ENCODE measurements at regions not wholly inside any gene's neighbourhood (a gene's known extent, or its start where the extent isn't known, plus 50 kb on each side); places are given as distances from the start of the nearest gene placed in this dataset.
"Not testable (repeated sequence)": the region's sequence is repeated elsewhere in the genome, so short reads cannot be mapped to it uniquely, and the experiment has no call there.

GRCh38 chr16:76880523-76880922 lies 310.5 kb upstream of the MON1B start:
- DNase-seq; intact Hi-C loops (cut with DNase I); ATAC-seq (ENCODE audit: poor library complexity): not testable (repeated sequence)

- ATAC-seq (ENCODE audit: poor library complexity) (no peak), DNase-seq (no peak)
- intact Hi-C loops (cut with DNase I): no loop called here
Observed at GRCh38 chr16:76882105-76882504, 308.9 kb upstream of the MON1B start.

GRCh38 chr16:76883076-76883475 lies 307.9 kb upstream of the MON1B start:
- DNase-seq (no peak), ATAC-seq (ENCODE audit: poor library complexity) (no peak)
- intact Hi-C loops (cut with DNase I): no loop called here

GRCh38 chr16:76885776-76886537 lies 305.0 kb upstream of the MON1B start:
- DNase-seq: no peak
- no peak for ATAC-seq (ENCODE audit: poor library complexity)
- intact Hi-C loops (cut with DNase I): no loop called here

GRCh38 chr16:76897816-76898215 lies 293.2 kb upstream of the MON1B start:
- no peak for DNase-seq
- no peak for ATAC-seq (ENCODE audit: poor library complexity)
- intact Hi-C loops (cut with DNase I): no loop called here

GRCh38 chr16:76899767-76900166 lies 291.2 kb upstream of the MON1B start:
- intact Hi-C loops (cut with DNase I): no loop called here
- ATAC-seq (ENCODE audit: poor library complexity): no peak
- DNase-seq: no peak

- ATAC-seq (ENCODE audit: poor library complexity) (no peak), DNase-seq (no peak)
- intact Hi-C loops (cut with DNase I): no loop called here
Observed at GRCh38 chr16:76900285-76901263, 290.4 kb upstream of the MON1B start.

GRCh38 chr16:76906552-76906951 lies 284.4 kb upstream of the MON1B start:
- intact Hi-C loops (cut with DNase I): no loop called here
- ATAC-seq (ENCODE audit: poor library complexity): no peak
- DNase-seq: no peak

- intact Hi-C loops (cut with DNase I): no loop called here
- ATAC-seq (ENCODE audit: poor library complexity) (no peak), DNase-seq (no peak)
Observed at GRCh38 chr16:76910931-76911330, 280.1 kb upstream of the MON1B start.

- intact Hi-C loops (cut with DNase I): no loop called here
- ATAC-seq (ENCODE audit: poor library complexity) (no peak), DNase-seq (no peak)
Observed at GRCh38 chr16:76913046-76913445, 277.9 kb upstream of the MON1B start.

- DNase-seq (no peak), ATAC-seq (ENCODE audit: poor library complexity) (no peak)
- intact Hi-C loops (cut with DNase I): no loop called here
Observed at GRCh38 chr16:76926042-76926441, 264.9 kb upstream of the MON1B start.

- ATAC-seq (ENCODE audit: poor library complexity): peak; percentile 68
Observed at GRCh38 chr16:76926595-76926994, 264.4 kb upstream of the MON1B start.

GRCh38 chr16:76931186-76931585 lies 259.8 kb upstream of the MON1B start:
- DNase-seq (no peak), ATAC-seq (ENCODE audit: poor library complexity) (no peak)
- intact Hi-C loops (cut with DNase I): no loop called here

More at GRCh38 chr16:76926595-76926994, 264.4 kb upstream of the MON1B start:
- DNase-seq: no peak
- intact Hi-C loops (cut with DNase I): no loop called here

GRCh38 chr16:76932541-76933211 lies 258.3 kb upstream of the MON1B start:
- DNase-seq (no peak), ATAC-seq (ENCODE audit: poor library complexity) (no peak)
- intact Hi-C loops (cut with DNase I): no loop called here

GRCh38 chr16:76940251-76940650 lies 250.7 kb upstream of the MON1B start:
- DNase-seq: no peak
- ATAC-seq (ENCODE audit: poor library complexity): no peak
- intact Hi-C loops (cut with DNase I): no loop called here

- ATAC-seq (ENCODE audit: poor library complexity): no peak
- intact Hi-C loops (cut with DNase I): no loop called here
- no peak for DNase-seq
Observed at GRCh38 chr16:76941113-76941512, 249.9 kb upstream of the MON1B start.

- peak; percentile 38 for ATAC-seq (ENCODE audit: poor library complexity)
- intact Hi-C loops (cut with DNase I): no loop called here
Observed at GRCh38 chr16:76942089-76942488, 248.9 kb upstream of the MON1B start.

GRCh38 chr16:76943921-76944320 lies 247.1 kb upstream of the MON1B start:
- no peak for ATAC-seq (ENCODE audit: poor library complexity)
- intact Hi-C loops (cut with DNase I): no loop called here
- no peak for DNase-seq

More at GRCh38 chr16:76942089-76942488, 248.9 kb upstream of the MON1B start:
- no peak for DNase-seq

- DNase-seq (no peak), ATAC-seq (ENCODE audit: poor library complexity) (peak; percentile 75)
- intact Hi-C loops (cut with DNase I): no loop called here
Observed at GRCh38 chr16:76946879-76947278, 244.1 kb upstream of the MON1B start.
